H1 (cell line): ENCODE measurements at regions not wholly inside any gene's neighbourhood (a gene's known extent, or its start where the extent isn't known, plus 50 kb on each side); places are given as distances from the start of the nearest gene placed in this dataset.

Source experiments
- CTCF ChIA-PET: fragments of 300-600 bp; sonication (Branson Sonifier 250); formaldehyde crosslinking; loops from one replicate; lab custom pipeline; 2021; ENCODE audit not compliant: partially characterized antibody; lab: Charles Lee
- POLR2A ChIA-PET: fragments of 300-600 bp; sonication (Branson Sonifier 250); formaldehyde crosslinking; loops from one replicate; lab custom pipeline; 2021; ENCODE audit warnings: inconsistent platforms; ENCODE audit not compliant: partially characterized antibody; lab: Charles Lee
- DNase-seq, 2 experiments: peaks; one replicate each; pipeline versions ENCODE4 v3.0.0 to v3.0.0-alpha.2; 2010 to 2022; ENCODE audit warnings: low spot score in 2 of 2, low read depth in 1 of 2, mixed read lengths in 1 of 2
- FAIRE-seq: peaks from 2 replicates; lab custom pipeline; 2011; peaks lifted over from hg19 to GRCh38; lab: Jason Lieb, UNC
- H2AFZ ChIP-seq: 2 replicates; pipeline ENCODE4 v1.8.1; 2012; ENCODE audit warnings: low read length, inconsistent platforms
- H2AK5ac ChIP-seq: 2 replicates; pipeline ENCODE4 v1.6.1; 2013; ENCODE audit warnings: low read depth, low read length
- H2BK120ac ChIP-seq: replicated peaks from 2 replicates; pipeline ENCODE3; 2013; ENCODE audit warnings: low read depth, low read length, inconsistent platforms
- H2BK12ac ChIP-seq: 2 replicates; pipeline ENCODE4 v1.6.1; 2013; ENCODE audit warnings: low read depth, low read length
- H2BK15ac ChIP-seq: 2 replicates; pipeline ENCODE4 v1.6.1; 2013; ENCODE audit warnings: low read length
- H2BK20ac ChIP-seq: 2 replicates; pipeline ENCODE4 v1.6.1; 2013; ENCODE audit warnings: low read length
- H2BK5ac ChIP-seq: 2 replicates; pipeline ENCODE4 v1.6.1; 2013; ENCODE audit warnings: low read depth, low read length
- H3K14ac ChIP-seq: 2 replicates; pipeline ENCODE4 v1.6.1; 2013; ENCODE audit warnings: inconsistent platforms; ENCODE audit not compliant: insufficient read length
- H3K18ac ChIP-seq: 2 replicates; pipeline ENCODE4 v1.6.1; 2013; ENCODE audit warnings: low read length; ENCODE audit errors: extremely low read depth
- H3K23ac ChIP-seq: 2 replicates; pipeline ENCODE4 v1.6.1; 2013; ENCODE audit warnings: inconsistent platforms; ENCODE audit not compliant: insufficient read length
- H3K23me2 ChIP-seq: 2 replicates; pipeline ENCODE4 v1.6.1; 2013; ENCODE audit warnings: low read depth, low read length
- H3K27ac ChIP-seq: 2 replicates; pipeline ENCODE4 v1.6.1; 2011; ENCODE audit warnings: low read depth, low read length, inconsistent platforms
- H3K27me3 ChIP-seq, 4 experiments: replicated peaks in 1 of 4; 1 replicate in 1 of 4; 2 replicates in 3 of 4; pipeline versions ENCODE4 v1.6.1 to v1.8.1; 2011 to 2013; ENCODE audit warnings: low read length in 3 of 4, mild to moderate bottlenecking in 3 of 4, inconsistent platforms in 2 of 4, mixed read lengths in 2 of 4, moderate library complexity in 1 of 4; ENCODE audit not compliant: control insufficient read depth in 3 of 4, insufficient read depth in 3 of 4; ENCODE audit errors: extremely low read depth in 1 of 4
- H3K36me3 ChIP-seq, 4 experiments: 2 replicates each; pipeline versions ENCODE4 v1.6.1 to v1.8.1; 2011 to 2013; ENCODE audit warnings: mild to moderate bottlenecking in 4 of 4, low read length in 3 of 4, moderate library complexity in 2 of 4, control low read depth in 1 of 4, inconsistent platforms in 1 of 4; ENCODE audit not compliant: insufficient read depth in 4 of 4, control insufficient read depth in 2 of 4
- H3K4ac ChIP-seq: replicated peaks from 2 replicates; pipeline ENCODE3; 2013; ENCODE audit warnings: low read length, low read depth, mixed read lengths, inconsistent platforms; ENCODE audit not compliant: insufficient read length
- H3K4me1 ChIP-seq, 4 experiments: replicated peaks in 1 of 4; 1 replicate in 1 of 4; 2 replicates in 3 of 4; pipeline versions ENCODE4 v1.6.1 to v1.8.1; 2011 to 2013; ENCODE audit warnings: low read length in 3 of 4, inconsistent platforms in 2 of 4, mixed read lengths in 1 of 4; ENCODE audit not compliant: insufficient read depth in 4 of 4, control insufficient read depth in 3 of 4
- H3K4me2 ChIP-seq, 2 experiments: 2 replicates each; pipeline versions ENCODE4 v1.6.1 to v1.8.1; 2011 to 2013; ENCODE audit warnings: low read depth in 2 of 2, low read length in 2 of 2, control low read depth in 1 of 2, inconsistent platforms in 1 of 2, mild to moderate bottlenecking in 1 of 2; ENCODE audit not compliant: insufficient read depth in 1 of 2
- H3K4me3 ChIP-seq, 4 experiments: fragments of 200-600, 300-600 bp in 1 of 4; sonication (generic), shearing (Covaris generic), sonication (Bioruptor Twin) in 1 of 4; 2 replicates each; pipeline versions ENCODE4 v1.5.1 to v1.8.1; 2011 to 2016; ENCODE audit warnings: low read length in 4 of 4, low read depth in 3 of 4, control low read depth in 2 of 4, inconsistent platforms in 2 of 4, mild to moderate bottlenecking in 2 of 4, mixed read lengths in 1 of 4, moderate library complexity in 1 of 4; ENCODE audit not compliant: insufficient read depth in 2 of 4; ENCODE audit errors: extremely low read depth in 1 of 4
- H3K56ac ChIP-seq: replicated peaks from 2 replicates; pipeline ENCODE3; 2013; ENCODE audit warnings: low read depth, mild to moderate bottlenecking, mixed read lengths, low read length, inconsistent platforms; ENCODE audit not compliant: insufficient read length
- H3K79me1 ChIP-seq: 2 replicates; pipeline ENCODE4 v1.6.1; 2013; ENCODE audit warnings: low read depth, low read length, control low read depth
- H3K79me2 ChIP-seq, 2 experiments: 2 replicates each; pipeline versions ENCODE4 v1.6.1 to v1.8.1; 2012 to 2013; ENCODE audit warnings: low read length in 2 of 2, mild to moderate bottlenecking in 2 of 2, inconsistent platforms in 1 of 2; ENCODE audit not compliant: insufficient read depth in 2 of 2, control insufficient read depth in 1 of 2
- H3K9ac ChIP-seq, 4 experiments: replicated peaks in 1 of 4; 1 replicate in 1 of 4; 2 replicates in 3 of 4; pipeline versions ENCODE4 v1.6.1 to v1.8.1; 2011 to 2013; ENCODE audit warnings: low read depth in 3 of 4, low read length in 3 of 4, control low read depth in 2 of 4, mild to moderate bottlenecking in 2 of 4, moderate library complexity in 2 of 4, inconsistent platforms in 1 of 4; ENCODE audit errors: extremely low read depth in 1 of 4
- H3K9me3 ChIP-seq, 2 experiments: 2 replicates each; pipeline versions ENCODE4 v1.6.1 to v1.8.1; 2012 to 2013; ENCODE audit warnings: mild to moderate bottlenecking in 2 of 2, moderate library complexity in 2 of 2, control low read depth in 1 of 2, inconsistent platforms in 1 of 2, low read depth in 1 of 2, low read length in 1 of 2, mixed read lengths in 1 of 2; ENCODE audit not compliant: insufficient read depth in 2 of 2
- H4K20me1 ChIP-seq, 2 experiments: replicated peaks in 1 of 2; 2 replicates each; pipeline versions ENCODE3 to v1.8.1; 2011 to 2013; ENCODE audit warnings: inconsistent platforms in 2 of 2, low read length in 2 of 2, mild to moderate bottlenecking in 1 of 2; ENCODE audit not compliant: insufficient read depth in 2 of 2, control insufficient read depth in 1 of 2
- H4K5ac ChIP-seq: 2 replicates; pipeline ENCODE4 v1.6.1; 2013; ENCODE audit warnings: low read length, low read depth, mixed read lengths, inconsistent platforms; ENCODE audit not compliant: insufficient read length
- H4K8ac ChIP-seq: 2 replicates; pipeline ENCODE4 v1.8.0; 2013; ENCODE audit warnings: mild to moderate bottlenecking, moderate library complexity, low read length, inconsistent platforms; ENCODE audit not compliant: insufficient read depth; ENCODE audit errors: extremely low read depth
- H4K91ac ChIP-seq: replicated peaks from 2 replicates; pipeline ENCODE3; 2013; ENCODE audit warnings: low read length, mixed read lengths, inconsistent platforms; ENCODE audit not compliant: insufficient read length
- FOSL1 ChIP-seq: IDR thresholded peaks from 2 replicates; pipeline ENCODE4 v1.6.1; 2011; ENCODE audit warnings: mild to moderate bottlenecking, low read depth, low read length, moderate library complexity; ENCODE audit not compliant: insufficient read depth
- GABPA ChIP-seq: IDR thresholded peaks from 2 replicates; pipeline ENCODE4 v1.6.1; 2011; ENCODE audit warnings: mild to moderate bottlenecking, low read length, moderate library complexity, borderline replicate concordance; ENCODE audit not compliant: insufficient read depth
- HDAC6 ChIP-seq: IDR thresholded peaks from one replicate; pipeline ENCODE4 v1.7.1; 2012; ENCODE audit warnings: low read depth, mild to moderate bottlenecking, inconsistent platforms, low read length, moderate library complexity
- JUND ChIP-seq: IDR thresholded peaks from 2 replicates; pipeline ENCODE4 v1.6.1; 2011; ENCODE audit warnings: mild to moderate bottlenecking, improper control_type of control experiment, low read length
- SP4 ChIP-seq: IDR thresholded peaks from 2 replicates; pipeline ENCODE4 v1.6.1; 2012; ENCODE audit warnings: low read length, inconsistent platforms
- TEAD4 ChIP-seq: IDR thresholded peaks from 2 replicates; pipeline ENCODE4 v1.6.1; 2012; ENCODE audit warnings: low read depth, low read length, inconsistent platforms, mixed read lengths
- WGBS, 2 experiments: shearing (Covaris generic) in 1 of 2; methylation state at CpG; one replicate each; pipeline versions ENCODE4 v1.1.6 to v1.1.7; 2013 to 2015; ENCODE audit warnings: low lambda C conversion rate in 2 of 2, mixed read lengths in 2 of 2, inconsistent platforms in 1 of 2, low coverage in 1 of 2, missing lambda C conversion rate in 1 of 2; ENCODE audit not compliant: insufficient replicate concordance in 2 of 2, insufficient coverage in 1 of 2, insufficient read length in 1 of 2; ENCODE audit errors: extremely low coverage in 1 of 2, missing lambda C conversion rate in 1 of 2; 5-methylcytosine and 5-hydroxymethylcytosine counted together

GRCh38 chr1:217021400-217021799 lies 298.2 kb upstream of the ESRRG start:
- H3K9me3 ChIP-seq = no peaks in the 10 kb centered on the region
- H3K18ac ChIP-seq = no peak overlapping the region
- no peaks in the 10 kb centered on the region for H3K79me1 ChIP-seq
- no peak overlapping the region for H3K23ac ChIP-seq
- H2BK120ac ChIP-seq = no peak overlapping the region
- no peak for DNase-seq
- no peak overlapping the region for H2AFZ ChIP-seq
- no peak overlapping the region for H4K5ac ChIP-seq
- no peak overlapping the region for H2AK5ac ChIP-seq
- no peaks in the 10 kb centered on the region; the same call in 1 of the 2 replicates for H3K23me2 ChIP-seq
- no peaks in the 10 kb centered on the region for H4K20me1 ChIP-seq
- no peak overlapping the region for H3K4me3 ChIP-seq
- no peak overlapping the region for H2BK12ac ChIP-seq
- ChIA-PET CTCF (interaction anchor here (0.8 to 1.0 kb wide), 2 partner anchors 9 to 26 kb away, joined by 4 to 6 read pairs; no protein-coding TSS in a partner anchor), POLR2A (no interaction called here)
- WGBS, 2 experiments = 60% methylated on average over 2 of the region's 2 CpGs; no CpG with 5 or more reads in 1 of the 2 experiments
- no peak overlapping the region for H3K9ac ChIP-seq
- no peaks in the 10 kb centered on the region for H3K4me1 ChIP-seq
- no peak overlapping the region for H2BK15ac ChIP-seq
- no peak overlapping the region for H3K56ac ChIP-seq
- TF ChIP-seq HDAC6 (no peak), JUND (no peak), SP4 (no peak), FOSL1 (no peak), TEAD4 (no peak), GABPA (no peak)
- H3K27me3 ChIP-seq = peaks cover 0 to 1% (median 0%) of the 10 kb centered on the region in 4 experiments; a peak in 1 of 7 replicates
- FAIRE-seq = no peak
- no peak overlapping the region for H2BK5ac ChIP-seq
- H3K79me2 ChIP-seq = no peaks in the 10 kb centered on the region
- H3K36me3 ChIP-seq = no peaks in the 10 kb centered on the region
- no peak overlapping the region for H4K91ac ChIP-seq
- H3K4ac ChIP-seq = no peak overlapping the region
- no peak overlapping the region for H3K14ac ChIP-seq
- no peak overlapping the region for H4K8ac ChIP-seq
- H3K27ac ChIP-seq = no peak overlapping the region
- no peak overlapping the region for H3K4me2 ChIP-seq
- H2BK20ac ChIP-seq = no peak overlapping the region
